Psoas muscle (tissue), 7 donors: ENCODE measurements at regions not wholly inside any gene's neighbourhood (a gene's known extent, or its start where the extent isn't known, plus 50 kb on each side); places are given as distances from the start of the nearest gene placed in this dataset.

Experiments
- ATAC-seq, 4 donors: fragments of 200-7000 bp; cut with Tn5 transposase; one replicate each; pipeline ENCODE4 v1.9.1; 2020; ENCODE audit warnings: moderate library complexity in 3 of 4, mild to moderate bottlenecking in 2 of 4
- DNase-seq, 2 donors: peaks; one replicate each; pipeline ENCODE4 v3.0.0-alpha.2; 2020
- H3K27ac ChIP-seq: fragments of 200-600 bp; one replicate; pipeline ENCODE4 v1.8.0; 2022
- H3K27me3 ChIP-seq, 3 donors: fragments of 200-600 bp in 1 of 3; one replicate each; pipeline versions ENCODE4 v1.6.1 to v1.8.0; 2013 to 2022; ENCODE audit warnings: low read length in 2 of 3, mild to moderate bottlenecking in 2 of 3, moderate library complexity in 1 of 3; ENCODE audit not compliant: insufficient read depth in 3 of 3
- H3K36me3 ChIP-seq, 2 donors: fragments of 200-600 bp in 1 of 2; one replicate each; pipeline versions ENCODE4 v1.6.1 to v1.8.0; 2013 to 2022; ENCODE audit warnings: low read depth in 1 of 2, mild to moderate bottlenecking in 1 of 2, moderate library complexity in 1 of 2; ENCODE audit not compliant: insufficient read depth in 1 of 2
- H3K4me1 ChIP-seq: fragments of 200-600 bp; one replicate; pipeline ENCODE4 v1.8.0; 2022
- H3K4me3 ChIP-seq: fragments of 200-600 bp; one replicate; pipeline ENCODE4 v1.8.0; 2022; ENCODE audit warnings: mild to moderate bottlenecking
- H3K9me3 ChIP-seq: fragments of 200-600 bp; one replicate; pipeline ENCODE4 v1.8.0; 2022
- CTCF ChIP-seq: fragments of 200-600 bp; IDR thresholded peaks from one replicate; pipeline ENCODE4 v1.8.0; 2022; ENCODE audit warnings: antibody characterized with exemption
- WGBS, 3 donors: extraction: QIAGEN DNeasy Blood & Tissue Kit; methylation state at CpG; one replicate each; pipeline versions ENCODE4 v1.1.6 to v1.1.7; 2013; 5-methylcytosine and 5-hydroxymethylcytosine counted together
- intact Hi-C, 2 donors: fragments of 100-400 bp; cut with DNase I; formaldehyde crosslinking; loops; one replicate each; pipeline versions ENCODE4 v1.11.0 to v1.14.2; 2022
- donor health status: healthy with polysubstance abuse.
- donor health status: DM: no; HTN: no; CAD: no; lungs with moderate emphysema.
- donor health status: Bipolar disorder and iron deficiency.
- donor health status: healthy.
- donor health status: DM: yes; HTN: yes; CAD: no.
- donor health status: DM: no; HTN: no; CAD: no.
- donor health status: DM: yes; HTN: yes; CAD: no.

- no peak for ATAC-seq
- DNase-seq = no peak
- Histone ChIP-seq H3K4me1 (no peaks in the 10 kb centered on the region), H3K27me3 (no peaks in the 10 kb centered on the region), H3K4me3 (no peak overlapping the region), H3K27ac (no peak overlapping the region), H3K36me3 (no peaks in the 10 kb centered on the region), H3K9me3 (no peaks in the 10 kb centered on the region)
- WGBS, 3 donors = 82 to 91% (median 87%) methylated on average over 2 of the region's 2 CpGs
- intact Hi-C loops = no loop called here
- no peak for TF ChIP-seq CTCF
Observed at GRCh38 chr6:141734071-141734840, 398.5 kb upstream of the GJE1 start.

- DNase-seq = no peak
- intact Hi-C loops = no loop called here
- WGBS, 3 donors = 80 to 90% (median 85%) methylated on average over 2 of the region's 2 CpGs
- no peaks in the 10 kb centered on the region for H3K27me3 ChIP-seq
- no peaks in the 10 kb centered on the region for H3K9me3 ChIP-seq
- no peak overlapping the region for H3K27ac ChIP-seq
- H3K4me1 ChIP-seq = no peaks in the 10 kb centered on the region
- ATAC-seq = no peak
- H3K36me3 ChIP-seq = no peaks in the 10 kb centered on the region
- TF ChIP-seq CTCF = no peak
- no peak overlapping the region for H3K4me3 ChIP-seq
Observed at GRCh38 chr6:141729146-141729545, 403.6 kb upstream of the GJE1 start.

GRCh38 chr6:141728330-141728729 is 404.4 kb upstream of the GJE1 start:
- H3K27ac ChIP-seq = no peak overlapping the region
- TF ChIP-seq CTCF = no peak
- WGBS, 3 donors = 26 to 40% (median 34%) methylated on average over 4 of the region's 4 CpGs
- H3K27me3 ChIP-seq = no peaks in the 10 kb centered on the region
- H3K4me3 ChIP-seq = peak overlapping the region; percentile 9
- ATAC-seq (no peak), DNase-seq (no peak)
- H3K36me3 ChIP-seq = no peaks in the 10 kb centered on the region
- no peaks in the 10 kb centered on the region for H3K9me3 ChIP-seq
- no peaks in the 10 kb centered on the region for H3K4me1 ChIP-seq
- intact Hi-C loops = no loop called here

GRCh38 chr6:141726248-141726647 is 406.5 kb upstream of the GJE1 start:
- WGBS, 3 donors = 25 to 45% (median 34%) methylated on average over 3 of the region's 3 CpGs
- H3K36me3 ChIP-seq = no peaks in the 10 kb centered on the region
- no peaks in the 10 kb centered on the region for H3K9me3 ChIP-seq
- DNase-seq (no peak), ATAC-seq (no peak)
- no peaks in the 10 kb centered on the region for H3K27me3 ChIP-seq
- TF ChIP-seq CTCF = no peak
- no peak overlapping the region for H3K4me3 ChIP-seq
- intact Hi-C loops = no loop called here
- H3K27ac ChIP-seq = no peak overlapping the region
- no peaks in the 10 kb centered on the region for H3K4me1 ChIP-seq

- no peaks in the 10 kb centered on the region for H3K9me3 ChIP-seq
- TF ChIP-seq CTCF = no peak
- H3K27ac ChIP-seq = no peak overlapping the region
- no peaks in the 10 kb centered on the region for H3K4me1 ChIP-seq
- intact Hi-C loops = loop anchor here in 1 of 2 donors (5.0 kb wide), 1 partner anchor 407 kb away; no protein-coding TSS in a partner anchor
- ATAC-seq = no peak
- H3K27me3 ChIP-seq = no peaks in the 10 kb centered on the region
- WGBS, 3 donors = 86 to 100% (median 93%) methylated on average over 1 of the region's 1 CpG
- DNase-seq = no peak
- H3K4me3 ChIP-seq = no peak overlapping the region
- H3K36me3 ChIP-seq = no peaks in the 10 kb centered on the region
Observed at GRCh38 chr6:141724731-141725130, 408.0 kb upstream of the GJE1 start.
